Left ventricle myocardium superior (tissue), 1 donor: ENCODE measurements at regions not wholly inside any gene's neighbourhood (a gene's known extent, or its start where the extent isn't known, plus 50 kb on each side); places are given as distances from the start of the nearest gene placed in this dataset.
A peak's percentile ranks its signal among the peaks of the same experiment; 100 is the strongest.

Experiments
- ATAC-seq: fragments of 200-7000 bp; cut with Tn5 transposase; one replicate; pipeline ENCODE4 v1.9.1; 2020; ENCODE audit warnings: mild to moderate bottlenecking, moderate library complexity
- DNase-seq: peaks from one replicate; pipeline ENCODE4 v3.0.0-alpha.2; 2020
- intact Hi-C: fragments of 100-400 bp; cut with micrococcal nuclease; formaldehyde crosslinking; loops from one replicate; pipeline ENCODE4 v1.11.0; 2022
- donor health status: DM: no; HTN: yes; CAD: no; lungs with severe emphysema.

- intact Hi-C loops = no loop called here
- DNase-seq (no peak), ATAC-seq (no peak)
These were observed 167.9 kb downstream of the FSCB start for GRCh38 chr14:44339231-44339630.

DNA sequence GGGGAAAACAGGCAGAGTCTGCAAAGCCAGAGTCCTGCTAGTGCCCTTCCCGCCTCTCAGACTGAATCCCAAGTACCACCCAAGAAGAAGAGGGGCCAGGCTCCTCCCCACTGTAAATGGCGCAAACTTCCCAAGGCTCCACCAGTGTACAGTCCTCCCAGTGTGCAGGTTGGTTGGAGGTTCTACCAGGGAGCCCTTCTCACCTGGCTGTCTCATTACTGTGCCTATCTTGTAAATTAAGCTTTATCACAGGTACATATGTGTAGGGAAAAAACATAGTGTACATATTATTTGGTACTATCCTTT lies 189.7 kb downstream of the FSCB start:
- ATAC-seq (no peak), DNase-seq (no peak)
- intact Hi-C loops = no loop called here

- no peak for ATAC-seq
- DNase-seq = no peak
- intact Hi-C loops = no loop called here
These were observed 190.2 kb downstream of the FSCB start for GRCh38 chr14:44316647-44317440.

DNA sequence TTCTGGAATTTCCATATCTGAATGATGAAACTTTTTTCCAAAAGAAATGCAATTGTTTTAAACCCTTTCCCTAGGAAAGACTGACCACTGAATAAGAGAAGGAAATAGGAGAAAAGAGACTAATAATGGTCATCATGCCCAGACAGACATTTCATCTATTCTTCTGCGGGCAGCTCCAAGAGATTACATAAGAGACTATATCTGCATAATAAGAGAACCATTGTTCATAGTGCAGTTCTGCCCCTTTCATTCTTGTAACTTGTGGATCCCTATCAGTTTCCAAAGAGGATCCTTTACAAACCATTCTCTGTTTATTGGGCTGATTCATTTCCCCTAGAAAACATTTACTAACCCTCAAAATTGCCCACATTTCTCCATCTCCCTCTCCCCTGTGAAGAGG lies 197.8 kb downstream of the FSCB start:
- no peak for ATAC-seq
- no peak for DNase-seq
- intact Hi-C loops = no loop called here

- ATAC-seq = no peak
- intact Hi-C loops = no loop called here
- no peak for DNase-seq
These were observed 206.2 kb downstream of the FSCB start for GRCh38 chr14:44300916-44301315.

GRCh38 chr14:44297437-44297836 lies 209.6 kb downstream of the FSCB start:
- intact Hi-C loops = no loop called here
- ATAC-seq (no peak), DNase-seq (no peak)

GRCh38 chr14:44291366-44291915 lies 215.6 kb downstream of the FSCB start:
- no peak for DNase-seq
- peak; percentile 46 for ATAC-seq

GRCh38 chr14:44287858-44288257 lies 219.2 kb downstream of the FSCB start:
- DNase-seq (no peak), ATAC-seq (no peak)
- intact Hi-C loops = no loop called here

More at GRCh38 chr14:44291366-44291915, 215.6 kb downstream of the FSCB start:
- intact Hi-C loops = no loop called here

DNA sequence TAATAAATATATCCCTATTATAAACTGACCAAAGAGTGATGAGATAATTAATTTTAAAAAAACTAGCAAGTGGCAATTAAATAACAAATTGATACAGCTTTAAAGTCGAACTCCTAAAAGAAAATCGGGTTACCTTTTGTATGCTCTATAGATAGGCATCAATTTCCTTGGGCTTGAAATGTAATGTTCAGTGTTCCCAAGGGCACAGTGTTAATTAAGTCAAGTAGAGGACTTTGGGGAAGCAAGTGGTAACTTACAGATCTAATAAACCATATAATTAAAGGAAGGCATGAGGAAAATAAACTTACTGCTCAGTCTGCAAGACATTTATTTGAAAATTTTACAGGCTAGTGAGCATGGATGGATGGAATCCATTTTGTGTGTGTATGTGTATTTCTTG lies 220.9 kb downstream of the FSCB start:
- DNase-seq = no peak
- intact Hi-C loops = no loop called here
- ATAC-seq = no peak

DNA sequence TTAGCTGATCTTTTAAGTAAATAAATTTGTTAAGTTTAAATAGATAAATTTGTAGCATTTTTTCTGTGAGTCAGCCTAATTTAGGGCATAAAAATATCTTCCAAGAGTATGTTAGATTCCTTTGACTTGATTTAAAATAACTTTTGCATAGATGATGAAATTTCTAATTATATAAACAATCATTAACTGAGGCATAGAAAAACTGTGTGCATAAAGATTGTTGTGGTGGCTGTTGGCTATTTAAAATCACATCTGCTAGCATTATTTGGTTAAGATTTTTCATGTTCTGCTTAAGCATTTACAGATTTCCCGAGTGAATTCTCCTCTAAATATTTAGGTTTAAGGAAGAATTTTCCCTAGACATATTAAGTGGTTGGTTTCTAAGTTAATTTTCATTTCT lies 223.2 kb downstream of the FSCB start:
- intact Hi-C loops = no loop called here

DNA sequence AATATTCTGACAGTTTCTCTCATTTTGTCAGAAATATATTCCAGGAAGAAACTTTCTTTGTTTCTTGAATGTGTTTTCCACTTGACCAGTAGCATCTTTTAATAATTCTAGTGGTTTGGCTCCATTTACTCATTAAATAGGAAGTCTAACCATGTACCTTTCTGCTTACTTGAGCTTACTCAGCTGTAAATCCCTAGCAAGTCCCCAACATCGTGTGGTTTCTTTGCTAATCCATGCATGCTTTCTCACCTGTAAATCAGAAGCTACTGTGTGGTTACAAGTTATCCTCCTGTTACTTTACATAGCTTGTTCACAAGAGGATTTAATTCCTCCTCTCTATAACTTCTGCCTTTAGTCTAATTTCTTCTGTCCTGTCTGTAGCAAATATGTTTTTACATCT lies 227.7 kb downstream of the FSCB start:
- ATAC-seq = no peak
- intact Hi-C loops = no loop called here
- no peak for DNase-seq

More for the DNA sequence above, 223.2 kb downstream of the FSCB start:
- ATAC-seq (no peak), DNase-seq (no peak)

- intact Hi-C loops = no loop called here
- ATAC-seq (no peak), DNase-seq (no peak)
These were observed 235.4 kb downstream of the FSCB start for GRCh38 chr14:44271637-44272036.

DNA sequence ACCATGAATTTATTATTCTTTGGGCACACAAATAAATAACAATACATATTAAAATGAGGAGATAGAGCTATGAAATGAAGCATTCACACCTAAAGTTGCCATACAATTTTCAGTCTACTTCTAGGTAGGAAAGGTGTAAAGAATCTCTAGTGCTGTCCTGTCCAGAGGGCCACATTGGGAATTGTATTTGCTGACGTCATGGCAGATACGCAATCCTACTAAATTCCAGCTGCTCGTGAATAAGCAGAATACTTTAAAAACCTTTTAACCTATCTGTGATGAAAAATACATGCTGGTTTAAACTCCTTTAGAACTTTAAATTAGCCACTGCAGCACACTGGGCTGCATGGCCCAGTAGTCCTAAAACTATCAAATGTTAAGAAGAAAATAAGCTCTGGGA lies 236.1 kb downstream of the FSCB start:
- DNase-seq (no peak), ATAC-seq (no peak)
- intact Hi-C loops = no loop called here

DNA sequence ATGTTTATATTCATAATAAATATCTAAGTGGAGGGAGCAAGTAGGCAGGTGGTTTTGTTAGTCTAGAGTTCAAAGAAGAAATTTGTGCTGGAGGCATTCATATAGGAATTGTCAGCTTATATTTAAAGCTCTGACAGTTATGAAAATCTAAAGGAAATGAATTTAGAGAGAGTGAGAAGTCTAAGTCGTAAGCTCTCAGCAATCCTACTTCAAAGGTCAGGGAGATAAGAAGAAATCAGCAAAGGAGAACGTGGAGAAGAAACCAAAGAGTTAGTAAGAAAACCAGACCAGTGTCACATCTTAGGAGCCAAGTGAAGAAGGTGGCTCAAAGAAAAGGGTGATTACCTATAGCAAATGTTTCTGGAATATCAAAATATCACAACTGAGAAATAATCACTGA lies 241.8 kb downstream of the FSCB start:
- DNase-seq (no peak), ATAC-seq (no peak)
- intact Hi-C loops = no loop called here

- intact Hi-C loops = no loop called here
- ATAC-seq = no peak
These were observed 291.4 kb downstream of the FSCB start for GRCh38 chr14:44215660-44216059.

GRCh38 chr14:44211718-44212117 lies 295.4 kb downstream of the FSCB start:
- ATAC-seq (no peak), DNase-seq (no peak)
- intact Hi-C loops = no loop called here

More at GRCh38 chr14:44215660-44216059, 291.4 kb downstream of the FSCB start:
- no peak for DNase-seq

GRCh38 chr14:44204061-44204835 lies 302.8 kb downstream of the FSCB start:
- ATAC-seq (no peak), DNase-seq (no peak)
- intact Hi-C loops = no loop called here

DNA sequence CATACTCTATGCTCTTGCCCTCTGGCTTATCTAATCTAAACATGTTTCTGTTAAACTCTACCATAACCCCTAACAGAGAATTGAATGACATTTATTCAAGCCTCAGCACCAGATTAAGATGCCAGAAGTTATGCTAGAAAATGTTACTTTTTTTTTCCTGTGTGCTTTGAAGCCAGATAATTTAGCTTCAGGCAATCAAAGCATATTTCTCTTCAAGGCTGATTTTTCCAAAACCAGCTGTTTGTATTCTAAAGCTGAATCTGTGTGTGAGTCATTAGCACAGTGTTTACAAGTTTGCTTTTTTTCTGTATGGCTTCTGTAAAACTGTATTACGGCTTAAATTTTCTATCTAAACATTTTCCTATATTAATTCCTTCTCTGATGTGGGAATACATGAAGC lies 326.1 kb downstream of the FSCB start:
- intact Hi-C loops = no loop called here
- ATAC-seq (no peak), DNase-seq (no peak)

- intact Hi-C loops = no loop called here
- DNase-seq (no peak), ATAC-seq (no peak)
These were observed 336.5 kb downstream of the FSCB start for GRCh38 chr14:44170556-44170955.

DNA sequence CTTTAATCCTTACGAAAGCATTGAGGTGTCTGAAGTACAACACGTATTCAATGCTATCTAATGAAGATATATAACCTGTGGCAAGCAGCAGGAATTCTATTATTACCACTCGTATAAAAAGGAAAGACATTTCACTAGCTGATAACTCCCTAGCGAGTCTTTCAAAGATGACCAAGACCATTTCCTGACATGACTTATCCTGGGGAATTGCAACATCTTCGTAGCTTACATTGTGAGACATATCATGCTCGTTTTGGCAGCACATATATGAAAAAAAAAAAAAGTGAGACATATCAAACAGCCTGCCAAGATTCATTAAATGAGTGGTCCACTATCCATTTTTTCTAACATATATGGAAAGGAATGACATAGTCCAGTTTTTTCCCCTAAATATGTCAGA lies 337.0 kb downstream of the FSCB start:
- no peak for DNase-seq
- ATAC-seq = no peak
- intact Hi-C loops = no loop called here

DNA sequence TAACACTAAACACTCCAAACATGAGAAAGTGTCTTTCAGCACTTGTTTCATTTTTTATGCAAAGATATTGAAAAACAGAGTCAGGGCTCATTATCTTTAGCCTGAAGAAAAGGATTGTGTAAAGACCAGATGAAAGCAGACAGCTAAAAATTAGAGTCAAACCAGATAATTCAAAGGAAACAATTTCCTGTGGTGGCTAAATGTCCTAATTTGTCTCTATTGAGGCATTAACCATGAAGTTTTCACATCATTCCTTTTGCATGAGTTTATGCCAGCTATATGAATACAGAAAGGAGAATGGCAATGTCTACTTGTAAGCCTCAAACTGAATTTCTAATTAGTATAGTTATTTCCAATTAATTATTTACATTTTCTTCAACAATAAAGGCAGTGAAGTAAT lies 338.5 kb downstream of the FSCB start:
- ATAC-seq = no peak
- intact Hi-C loops = no loop called here
- DNase-seq = no peak
